HEK293T (cell line): ENCODE measurements at regions not wholly inside any gene's neighbourhood (a gene's known extent, or its start where the extent isn't known, plus 50 kb on each side); places are given as distances from the start of the nearest gene placed in this dataset.

ENCODE experiments used
- ARNT ChIP-seq: fragments of 450-650 bp; IDR thresholded peaks from 2 replicates; pipeline ENCODE4 v1.6.1; 2017; ENCODE audit warnings: mild to moderate bottlenecking
- BHLHE40 ChIP-seq: fragments of 450-650 bp; IDR thresholded peaks from 2 replicates; pipeline ENCODE4 v1.6.1; 2016; ENCODE audit warnings: mild to moderate bottlenecking, moderate library complexity, borderline replicate concordance
- CTBP1 ChIP-seq: fragments of 450-650 bp; IDR thresholded peaks from 2 replicates; pipeline ENCODE4 v1.6.1; 2016; ENCODE audit warnings: borderline replicate concordance
- ELF4 ChIP-seq: fragments of 450-650 bp; IDR thresholded peaks from 2 replicates; pipeline ENCODE4 v1.6.1; 2017; ENCODE audit warnings: antibody characterized with exemption
- FOXM1 ChIP-seq: fragments of 450-650 bp; IDR thresholded peaks from 2 replicates; pipeline ENCODE4 v1.6.1; 2017; ENCODE audit warnings: mild to moderate bottlenecking, borderline replicate concordance
- L3MBTL2 ChIP-seq: fragments of 450-650 bp; conservative IDR thresholded peaks from 2 replicates; pipeline ENCODE4 v1.6.1; 2016; ENCODE audit warnings: mild to moderate bottlenecking
- LEF1 ChIP-seq: fragments of 450-650 bp; IDR thresholded peaks from 2 replicates; pipeline ENCODE4 v1.6.1; 2017; ENCODE audit warnings: mild to moderate bottlenecking, borderline replicate concordance
- NFRKB ChIP-seq: fragments of 450-650 bp; IDR thresholded peaks from 2 replicates; pipeline ENCODE4 v1.6.1; 2016; ENCODE audit warnings: mild to moderate bottlenecking, moderate library complexity
- SP1 ChIP-seq: fragments of 450-650 bp; IDR thresholded peaks from 2 replicates; pipeline ENCODE4 v1.6.1; 2017
- TARDBP ChIP-seq: fragments of 450-650 bp; IDR thresholded peaks from 2 replicates; pipeline ENCODE4 v1.6.1; 2016
- ZNF384 ChIP-seq: fragments of 450-650 bp; IDR thresholded peaks from 2 replicates; pipeline ENCODE4 v1.6.1; 2016

DNA sequence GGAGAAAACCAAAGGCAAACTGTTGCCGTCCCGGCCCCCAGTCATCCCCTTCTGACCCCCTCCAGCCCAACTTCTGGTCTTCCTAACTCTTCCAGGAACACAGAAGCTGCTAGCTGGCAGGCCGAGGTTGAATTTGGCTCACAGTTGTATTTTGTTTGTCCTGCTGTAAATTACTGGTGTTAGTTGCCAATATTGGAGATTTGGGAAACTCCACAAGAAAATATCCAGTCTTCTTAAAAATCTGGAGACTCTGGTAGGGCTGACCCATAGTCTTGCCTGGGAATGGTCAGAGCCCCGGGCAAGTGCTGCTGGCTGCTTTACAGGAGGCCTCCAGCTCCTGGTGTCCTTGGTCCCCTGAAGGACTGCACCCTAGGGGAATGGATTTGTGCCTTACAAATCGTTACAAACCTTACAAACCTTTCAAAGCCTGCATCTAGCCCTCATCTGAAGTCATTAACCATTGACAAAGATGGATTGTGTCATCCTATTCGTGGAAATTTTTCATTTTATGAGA lies 112.0 kb upstream of the MCTP2 start:
- TF ChIP-seq TARDBP (no peak), L3MBTL2 (no peak), LEF1 (no peak), ZNF384 (no peak), BHLHE40 (no peak), CTBP1 (no peak), SP1 (no peak), FOXM1 (no peak), NFRKB (no peak), ARNT (no peak), ELF4 (no peak)
